NCI-H82 treated with DMSO at 0.1 percent for 48 hours (cell line): ENCODE measurements at regions not wholly inside any gene's neighbourhood (a gene's known extent, or its start where the extent isn't known, plus 50 kb on each side); places are given as distances from the start of the nearest gene placed in this dataset.

Experiments used
- DNase-seq: peaks from one replicate; lab custom pipeline; 2025; ENCODE audit not compliant: unreplicated experiment; lab: John Stamatoyannopoulos, UW

DNA sequence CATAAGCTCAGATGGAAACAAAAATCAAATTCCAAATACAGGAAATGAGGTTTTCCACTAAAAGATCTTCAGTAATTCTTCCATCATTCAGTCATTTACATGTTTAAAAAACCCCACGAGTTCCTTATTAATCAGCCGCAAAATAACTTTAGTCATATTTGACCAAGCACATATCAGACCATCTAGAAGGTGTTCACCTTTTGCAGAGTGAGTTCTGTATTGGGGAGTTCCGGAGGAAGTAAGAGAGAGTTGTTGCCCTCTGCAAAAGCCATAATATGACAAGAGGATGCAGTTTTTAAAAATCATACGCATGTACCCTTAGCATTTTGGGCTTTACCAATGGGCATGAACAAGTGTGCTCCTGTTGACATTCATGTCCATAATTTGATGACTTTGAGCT is 61.6 kb downstream of the CCR1 start:
- no peak for DNase-seq

DNA sequence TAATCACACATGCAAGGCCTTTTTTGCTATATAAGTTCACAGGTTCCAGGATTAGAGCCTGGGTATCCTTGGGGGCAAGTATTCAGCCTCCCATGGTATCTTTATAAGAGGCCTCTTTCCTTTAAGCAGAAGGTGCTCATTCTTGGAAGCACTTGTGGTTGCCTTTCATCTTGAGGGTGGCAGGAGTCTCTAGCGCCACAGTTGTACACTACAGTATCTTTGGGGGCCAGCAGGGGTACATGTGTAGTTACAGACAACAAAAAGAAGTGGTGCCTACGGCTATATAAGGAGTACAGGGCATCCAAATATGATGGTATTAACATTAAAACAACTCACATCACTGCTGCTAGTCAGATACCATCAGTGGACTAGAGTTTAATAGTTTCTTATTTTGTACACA is 62.1 kb downstream of the CCR1 start:
- DNase-seq = no peak

DNA sequence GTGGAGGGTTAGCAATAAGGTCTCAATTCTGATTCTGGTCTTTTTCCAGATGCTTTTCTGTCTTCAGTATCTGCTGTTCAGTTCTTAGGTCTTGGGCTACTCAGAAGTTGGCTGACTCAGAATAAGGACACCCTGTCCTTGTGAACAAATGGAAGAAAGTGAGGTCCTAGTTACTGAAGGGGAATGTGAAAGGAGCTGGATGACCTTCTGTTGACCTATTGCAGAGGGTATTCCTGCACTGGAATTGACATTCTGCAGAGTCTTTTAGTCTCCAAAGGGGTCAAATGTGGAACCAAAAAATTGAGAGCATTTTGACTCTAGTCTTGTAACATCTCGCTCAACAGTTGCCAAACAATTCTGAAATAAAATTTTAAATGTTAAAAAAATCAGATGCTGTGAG is 63.0 kb downstream of the CCR1 start:
- no peak for DNase-seq

DNA sequence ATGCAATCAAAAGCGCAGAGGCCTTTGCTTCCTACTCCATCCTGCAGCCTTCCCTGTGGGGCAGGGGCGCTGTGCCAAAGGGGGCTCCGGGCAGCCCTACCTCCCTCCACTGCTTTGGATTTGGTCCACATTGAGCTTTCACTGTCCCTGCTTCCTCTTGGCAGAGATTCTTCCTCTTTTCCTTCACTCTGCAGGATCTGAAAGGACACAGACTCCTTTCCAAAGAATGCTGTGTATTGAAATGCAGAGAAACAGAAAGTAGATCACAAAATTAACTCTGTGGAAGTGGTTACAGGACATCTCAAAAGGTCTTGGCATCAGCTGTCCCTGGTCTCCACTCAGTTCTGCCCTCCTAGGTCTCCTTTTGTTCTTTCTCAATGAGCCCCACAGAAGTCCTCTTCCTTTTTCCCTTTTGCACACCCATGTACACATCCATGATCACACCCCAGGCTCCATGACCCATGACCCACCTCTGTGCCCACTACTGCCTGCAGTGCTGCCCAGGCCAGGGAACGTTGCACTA is 64.1 kb downstream of the CCR1 start:
- no peak for DNase-seq

DNA sequence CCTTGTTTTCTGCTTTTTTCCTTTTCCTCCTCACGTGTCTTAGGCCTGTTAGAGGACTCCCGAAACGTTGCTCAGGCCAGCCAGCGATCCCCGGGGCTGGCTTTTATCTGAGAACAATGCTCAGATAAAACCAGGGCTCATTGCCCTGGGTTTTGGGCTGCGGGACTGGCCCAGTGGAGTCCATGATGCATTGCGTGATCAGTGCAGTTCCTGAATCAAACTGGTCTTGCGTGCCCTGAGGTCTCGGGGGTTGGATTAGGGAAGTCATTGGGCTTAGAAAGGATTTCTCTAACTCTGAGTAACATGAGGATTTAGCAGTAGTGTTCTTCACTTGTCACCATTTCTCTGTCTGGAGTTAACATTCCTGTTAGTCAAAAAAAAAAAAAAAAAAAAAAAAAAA is 66.3 kb downstream of the CCR1 start:
- DNase-seq = no peak

DNA sequence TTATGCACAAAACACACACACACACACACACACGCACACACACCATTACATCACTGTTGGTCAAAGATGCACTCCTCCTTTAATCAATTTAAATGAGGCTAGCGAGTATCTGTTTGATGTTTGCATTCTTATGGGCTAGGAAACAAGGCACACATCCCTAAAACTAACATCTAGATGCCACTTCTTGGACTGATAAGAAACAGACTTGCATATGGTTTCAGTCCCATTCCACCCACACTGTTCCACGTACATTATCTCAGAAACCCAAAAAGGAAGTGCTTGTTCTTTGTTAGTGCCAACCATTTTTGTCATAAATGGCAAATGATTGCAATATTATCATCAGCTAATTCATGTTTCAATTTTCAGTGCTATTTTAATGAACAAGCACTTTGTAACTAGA is 69.5 kb downstream of the CCR1 start:
- no peak for DNase-seq

DNA sequence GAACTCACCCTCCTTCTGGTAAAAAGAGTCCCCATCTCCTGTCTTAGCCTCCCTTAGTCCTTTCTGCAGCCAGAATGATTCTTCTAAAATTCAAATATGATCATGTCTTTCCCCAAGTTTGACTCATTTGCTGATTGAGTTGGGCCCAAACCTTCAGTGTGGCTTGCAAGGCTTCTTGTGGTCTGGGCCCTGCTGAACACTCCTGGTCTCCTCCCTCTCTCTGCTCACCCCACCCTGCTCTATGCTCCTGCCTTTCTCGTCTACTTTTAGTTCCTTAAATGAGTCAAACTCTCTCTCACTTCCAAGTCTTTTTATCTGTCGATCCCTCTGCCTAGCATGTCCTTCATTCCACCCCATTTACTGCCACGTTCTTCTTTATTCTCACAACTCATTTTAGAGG is 72.6 kb downstream of the CCR1 start:
- no peak for DNase-seq

DNA sequence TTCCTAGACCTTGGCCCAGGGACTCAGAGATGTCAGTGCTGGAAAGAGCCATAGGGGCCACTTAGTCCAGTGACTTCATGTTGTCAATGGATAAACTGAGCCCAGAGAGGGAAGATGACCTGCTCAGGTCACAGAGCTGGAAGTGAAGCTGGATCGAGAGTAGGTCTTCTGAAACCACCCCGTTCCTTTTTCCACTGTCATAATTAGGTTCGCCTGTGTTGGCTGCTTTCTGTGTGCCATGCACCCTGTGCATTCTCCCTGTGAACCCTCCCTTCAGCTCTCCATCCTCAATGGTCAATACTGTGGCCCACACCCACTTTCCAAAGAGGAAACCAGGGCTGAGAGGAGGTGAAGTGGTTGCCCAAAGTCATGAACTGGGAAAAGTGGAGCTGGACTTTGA is 74.8 kb downstream of the CCR1 start:
- no peak for DNase-seq

DNA sequence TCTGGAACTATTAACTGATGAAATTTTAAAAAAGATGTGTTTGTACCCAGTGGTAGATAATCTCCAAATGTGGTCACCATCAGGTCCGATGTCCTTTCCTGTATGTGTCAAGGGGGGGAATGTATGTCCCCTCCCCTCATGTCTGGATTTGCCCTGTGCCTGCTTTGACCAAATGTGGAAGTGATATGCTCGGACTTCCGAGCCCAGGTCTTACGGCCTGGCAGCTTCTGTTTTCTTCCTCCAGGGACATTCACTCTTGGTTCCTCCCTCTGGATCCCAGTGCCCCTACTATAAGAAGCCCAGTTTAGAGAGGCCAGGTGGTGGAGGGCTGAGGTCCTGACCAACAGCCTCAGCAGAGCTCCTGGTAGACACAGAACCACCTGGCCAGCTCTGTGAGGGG is 75.5 kb downstream of the CCR1 start:
- DNase-seq = no peak

DNA sequence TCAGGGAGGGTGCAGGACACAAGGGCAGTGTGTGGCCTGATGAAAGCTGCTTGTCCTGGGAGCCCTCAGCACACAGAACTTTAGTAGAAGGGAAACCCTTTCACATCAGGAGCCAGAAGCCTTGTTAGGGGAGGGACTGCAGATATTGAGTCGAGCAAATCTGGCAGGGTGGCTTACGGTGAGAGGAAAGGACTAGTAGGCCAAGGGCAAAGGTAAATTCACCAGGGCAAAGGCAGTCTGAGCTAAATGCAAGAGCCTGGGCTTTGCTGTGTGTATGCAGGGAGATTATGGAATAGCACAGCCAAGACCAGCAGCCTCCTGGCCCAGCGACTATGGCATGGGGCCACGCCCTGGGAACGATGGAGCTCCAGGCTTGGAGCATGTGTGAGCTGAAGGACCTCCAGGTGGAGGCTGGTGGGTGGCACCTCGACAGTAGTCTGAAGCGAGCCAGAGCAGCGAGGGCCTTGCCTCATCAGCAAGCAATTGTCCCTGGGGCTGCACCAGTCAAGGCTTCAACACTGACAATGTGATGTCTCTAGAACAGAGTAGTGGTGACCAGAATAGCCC is 76.1 kb downstream of the CCR1 start:
- no peak for DNase-seq

DNA sequence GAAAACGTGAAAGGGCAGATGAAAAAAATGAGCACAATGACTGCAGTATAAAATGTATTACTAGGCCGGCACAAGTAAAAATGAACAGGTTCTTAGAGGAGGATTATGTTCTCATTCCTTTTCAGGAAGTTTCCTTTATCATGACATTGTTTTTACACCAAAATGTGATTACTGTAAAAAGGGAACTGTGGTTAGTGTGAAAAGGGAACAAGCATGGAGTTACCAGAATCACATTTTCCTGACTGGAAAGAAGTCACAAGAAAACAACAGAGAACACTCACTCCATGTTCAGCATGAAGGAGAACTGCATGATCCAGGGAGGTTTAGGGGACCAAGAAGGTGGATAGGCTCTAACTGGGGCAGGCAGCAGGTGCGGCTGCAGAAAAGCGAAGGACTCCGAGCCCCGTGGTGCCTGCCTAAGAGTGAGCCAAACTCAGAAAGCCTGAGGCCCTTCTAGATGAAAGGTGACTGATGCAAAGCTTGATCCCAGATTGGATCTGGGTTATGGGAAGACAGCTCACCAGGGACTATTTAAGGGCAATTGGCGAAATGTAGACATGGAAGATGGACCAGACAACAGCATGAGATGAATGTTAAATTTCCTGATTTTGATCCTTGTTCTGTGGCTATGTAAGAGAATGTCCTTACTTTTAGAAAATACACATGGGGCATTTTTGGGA is 77.3 kb downstream of the CCR1 start:
- no peak for DNase-seq

DNA sequence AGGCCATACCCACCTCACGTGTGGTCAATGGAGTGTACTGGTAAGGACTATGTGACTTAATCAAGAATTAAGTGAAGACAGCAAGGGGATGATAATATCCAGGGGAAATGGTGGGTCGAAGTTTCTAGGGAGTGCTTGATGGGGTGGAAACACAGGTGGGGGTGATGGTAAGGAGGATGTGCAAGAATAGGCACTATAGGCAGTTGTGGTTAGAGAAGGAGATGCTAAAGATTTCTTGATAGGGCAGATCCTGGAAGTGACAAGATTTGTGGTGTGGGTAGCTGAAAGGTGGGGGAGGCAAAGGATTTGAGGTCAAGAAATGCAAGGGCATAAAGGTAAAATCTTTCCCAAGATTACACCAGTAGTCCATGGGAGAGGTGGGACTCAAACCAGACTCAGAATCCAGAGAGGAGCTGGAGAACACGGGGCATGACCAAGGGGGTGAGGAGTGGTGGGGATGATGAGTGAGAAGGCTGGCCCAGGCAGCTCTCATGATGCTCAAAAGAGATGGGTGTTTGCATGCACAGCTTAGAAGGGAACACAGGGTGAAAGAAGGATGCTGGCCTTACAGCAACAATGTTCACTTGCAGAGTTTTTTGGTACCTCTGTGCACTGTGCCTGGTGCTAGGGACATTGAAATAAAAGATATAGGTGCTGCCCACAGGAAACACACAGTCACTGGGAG is 78.4 kb downstream of the CCR1 start:
- DNase-seq = no peak

DNA sequence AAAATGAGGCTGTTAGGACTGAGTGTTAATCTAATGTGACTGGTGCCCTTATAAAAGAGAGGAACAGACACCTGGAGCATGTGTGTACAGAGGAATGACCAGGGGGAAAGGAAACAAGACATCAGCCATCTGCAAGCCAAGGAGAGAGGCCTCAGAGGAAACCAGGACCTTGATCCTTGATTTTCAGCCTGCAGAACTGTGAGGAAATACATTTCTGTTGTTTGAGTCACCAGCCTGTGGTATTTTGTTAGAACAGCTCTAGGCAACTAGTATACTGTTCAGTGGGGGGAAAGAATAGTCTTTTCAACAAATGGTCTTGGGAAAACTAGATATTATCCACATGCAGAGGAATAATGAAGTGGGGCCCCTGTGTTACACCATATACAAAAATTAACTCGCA is 80.6 kb downstream of the CCR1 start:
- no peak for DNase-seq

DNA sequence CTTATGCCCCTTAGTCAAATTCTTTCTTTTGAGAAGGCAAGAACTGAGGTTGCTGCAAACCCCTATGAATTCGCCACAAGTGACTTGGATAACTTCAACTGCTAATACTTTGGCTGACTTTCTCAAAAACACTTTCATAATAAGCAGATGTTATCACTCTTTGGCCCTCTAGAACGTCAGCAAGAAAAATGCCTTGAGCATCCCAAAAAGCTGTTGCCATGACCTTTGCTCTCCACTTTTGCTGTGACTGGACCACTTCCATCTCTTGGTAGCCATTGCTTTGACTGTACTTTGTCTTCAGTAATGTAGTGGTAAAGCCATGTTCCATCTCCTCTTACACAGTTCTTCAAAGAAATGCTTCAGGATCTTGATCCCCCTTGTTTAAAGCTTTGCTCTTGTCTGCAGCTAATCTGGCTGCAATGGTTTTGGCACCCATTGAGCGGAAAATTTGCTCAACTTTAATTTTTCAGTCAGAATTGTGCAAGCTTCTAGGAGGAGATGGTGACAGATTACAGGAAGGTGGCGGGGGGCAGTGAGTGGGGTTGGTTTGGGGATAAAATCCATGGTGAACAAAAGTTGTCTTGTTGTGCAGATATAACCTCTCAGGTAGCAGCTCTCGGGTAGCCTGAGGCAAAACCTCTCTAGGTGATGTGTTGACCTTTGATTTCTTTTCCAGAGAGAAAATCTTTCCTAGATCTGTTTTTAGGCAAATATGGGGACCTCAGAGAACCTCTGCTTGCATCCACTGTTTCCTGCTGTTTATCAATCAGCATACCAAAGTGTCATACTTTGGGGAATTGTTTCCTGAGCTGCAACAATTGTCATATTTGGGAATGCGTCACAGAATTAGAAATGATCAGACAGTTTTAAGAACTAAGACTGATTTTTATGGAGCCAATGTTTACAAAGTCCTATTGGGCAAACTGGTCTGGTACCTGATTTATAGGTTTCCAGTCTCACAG is 83.6 kb downstream of the CCR1 start:
- DNase-seq = no peak

DNA sequence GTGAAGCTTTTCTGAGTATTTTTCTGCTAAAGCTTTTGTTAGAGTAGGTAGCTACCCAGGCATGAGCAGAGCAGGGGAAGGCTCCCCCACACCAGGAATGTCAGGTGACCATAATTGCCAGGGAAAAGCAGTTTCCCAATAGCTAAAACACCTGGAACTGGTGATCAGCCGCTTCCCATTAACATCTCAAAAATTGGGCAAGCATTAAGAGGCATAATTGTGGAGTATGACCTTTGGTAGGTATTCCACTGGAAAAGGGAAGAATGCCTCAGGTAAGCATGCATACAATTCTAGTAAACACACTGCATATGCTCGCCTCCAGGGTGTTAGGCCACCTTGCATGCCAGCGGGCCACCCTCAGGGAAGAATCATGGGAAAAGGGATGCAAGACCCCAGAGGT is 84.5 kb downstream of the CCR1 start:
- no peak for DNase-seq

DNA sequence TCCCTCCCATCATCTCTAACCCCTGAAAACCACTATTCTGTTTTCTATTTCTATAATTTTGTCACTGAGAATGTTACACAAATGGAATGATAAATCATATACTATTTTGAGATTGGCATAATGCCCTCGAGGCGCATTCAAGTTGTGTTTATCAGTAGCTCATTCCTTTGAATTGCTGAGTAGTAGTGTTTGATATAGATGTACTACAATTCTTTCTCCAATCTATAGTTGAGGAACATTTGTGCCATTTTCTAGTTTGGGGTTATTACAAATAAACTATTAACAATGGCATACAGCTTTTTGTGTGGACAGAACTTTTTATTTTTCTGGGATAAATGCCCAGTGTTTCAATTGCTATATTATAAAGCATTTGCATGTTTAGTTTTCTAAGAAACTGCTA is 86.0 kb downstream of the CCR1 start:
- no peak for DNase-seq

DNA sequence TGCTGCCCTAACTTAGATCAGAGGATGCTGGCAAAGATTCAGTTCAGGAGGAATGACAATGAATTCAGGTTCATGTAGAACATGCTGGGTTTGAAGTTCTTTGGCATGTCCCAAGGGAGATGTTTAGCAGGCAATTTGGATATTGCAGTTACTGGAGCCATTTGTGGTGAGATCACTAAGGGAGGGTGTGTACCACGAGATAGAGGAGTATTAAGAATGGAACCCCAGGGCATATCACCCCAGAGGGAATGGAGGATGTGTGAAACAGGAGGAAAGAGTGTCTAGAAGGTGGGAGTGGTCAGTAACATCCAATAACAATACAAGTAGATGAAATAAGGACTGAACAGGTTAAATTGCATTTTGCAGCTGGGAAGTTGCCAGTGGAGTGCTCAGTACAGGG is 87.1 kb downstream of the CCR1 start:
- DNase-seq = no peak

DNA sequence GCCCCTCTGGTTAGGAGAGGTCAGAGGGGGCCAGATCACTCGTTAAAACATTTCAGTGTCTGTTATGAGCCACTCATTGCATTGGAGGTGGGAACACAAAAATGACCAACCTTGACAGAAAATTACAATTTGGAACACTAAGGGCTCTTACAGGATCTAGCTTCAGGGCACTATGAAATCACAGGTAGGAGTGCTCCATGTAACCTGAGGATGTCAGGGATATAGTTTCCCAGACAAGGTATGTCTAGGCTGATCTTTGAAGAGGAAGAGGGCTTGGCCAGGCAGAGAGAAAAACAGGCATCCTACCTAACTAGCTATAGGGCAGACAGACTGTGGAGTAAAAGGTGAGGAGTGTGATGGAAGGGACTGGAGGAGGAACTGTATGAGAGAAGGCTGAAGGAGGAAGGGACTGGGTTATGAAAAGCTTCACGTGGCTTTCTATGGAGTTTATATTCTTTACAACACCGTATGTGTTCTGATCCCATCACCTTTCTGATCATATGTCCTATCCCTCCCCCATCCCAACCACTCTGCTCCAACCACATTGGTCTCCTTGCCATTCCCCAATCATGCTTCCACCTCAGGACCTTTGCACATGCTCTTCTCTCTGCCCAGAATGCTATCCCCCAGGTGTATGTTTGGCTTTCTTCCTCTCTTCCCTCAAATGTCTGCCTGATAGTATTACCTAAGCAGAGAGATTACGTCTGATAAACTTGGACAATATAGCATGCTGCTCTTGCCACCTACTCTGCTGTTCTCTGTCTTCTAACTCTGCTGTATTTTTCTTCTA is 88.2 kb downstream of the CCR1 start:
- DNase-seq = no peak

DNA sequence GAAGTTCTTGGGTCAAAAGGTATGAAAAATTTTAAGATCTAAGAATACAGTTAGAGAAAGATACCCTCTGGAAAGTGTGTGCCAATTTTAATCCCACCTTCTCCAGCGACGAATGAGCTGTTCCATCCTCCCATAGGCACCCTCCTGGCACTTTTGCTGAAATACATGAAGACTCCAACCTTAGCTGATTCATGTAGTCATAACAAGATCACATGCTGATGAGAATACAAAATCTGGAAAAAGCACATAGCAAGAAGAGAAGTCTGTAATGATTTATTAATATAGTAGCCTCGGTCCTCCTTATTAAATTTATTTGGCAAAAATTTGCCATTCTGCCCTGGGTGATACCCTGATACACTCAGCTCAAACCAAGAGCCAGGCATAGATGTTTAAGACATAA is 88.9 kb downstream of the CCR1 start:
- DNase-seq = no peak

DNA sequence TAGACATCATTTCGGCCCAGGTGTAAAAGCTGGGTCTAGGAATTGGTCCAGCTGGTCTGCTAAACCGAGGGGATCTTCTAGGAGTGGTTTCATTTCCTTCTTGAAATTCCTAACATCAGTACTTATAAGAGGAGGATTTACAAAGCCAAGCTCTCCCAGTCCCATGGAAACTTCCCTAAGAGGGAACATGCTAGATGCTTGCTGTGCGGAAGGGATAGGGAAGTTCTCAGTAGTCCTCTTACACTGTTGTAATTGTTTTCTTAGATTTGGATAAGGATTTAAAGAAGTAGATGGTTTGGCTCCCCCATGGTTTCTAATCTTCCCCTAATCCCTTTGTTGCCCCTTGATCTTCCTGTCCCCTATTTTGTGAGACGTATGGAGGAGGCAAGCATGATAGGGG is 89.7 kb upstream of the XCR1 start:
- DNase-seq = no peak
